Neutrophil (primary cell): ENCODE measurements at regions not wholly inside any gene's neighbourhood (a gene's known extent, or its start where the extent isn't known, plus 50 kb on each side); places are given as distances from the start of the nearest gene placed in this dataset.
"Not testable (repeated sequence)": the region's sequence is repeated elsewhere in the genome, so short reads cannot be mapped to it uniquely, and the experiment has no call there.

Experiments used
- H3K27ac ChIP-seq: fragments of 200-600 bp; sonication (generic); 2 replicates; pipeline ENCODE4 v1.5.1; 2016; ENCODE audit warnings: mild to moderate bottlenecking, moderate library complexity
- H3K27me3 ChIP-seq: fragments of 200-600 bp; sonication (generic); 2 replicates; pipeline ENCODE4 v1.6.0; 2016; ENCODE audit warnings: mild to moderate bottlenecking
- H3K36me3 ChIP-seq: fragments of 200-600 bp; sonication (generic); 2 replicates; pipeline ENCODE4 v1.5.1; 2017
- H3K4me1 ChIP-seq, 2 experiments: fragments of 200-600 bp in 1 of 2; sonication (generic) in 1 of 2; 1 replicate in 1 of 2; 2 replicates in 1 of 2; pipeline versions ENCODE4 v1.5.1 to v1.6.1; 2013 to 2016; ENCODE audit warnings: low read depth in 1 of 2, low read length in 1 of 2, mild to moderate bottlenecking in 1 of 2, moderate library complexity in 1 of 2; ENCODE audit not compliant: control insufficient read depth in 1 of 2, insufficient read depth in 1 of 2
- H3K4me3 ChIP-seq, 2 experiments: fragments of 200-600 bp in 1 of 2; sonication (generic) in 1 of 2; 1 replicate in 1 of 2; 2 replicates in 1 of 2; pipeline ENCODE4 v1.5.1; 2013 to 2016; ENCODE audit warnings: low read depth in 1 of 2, low read length in 1 of 2, mild to moderate bottlenecking in 1 of 2, moderate library complexity in 1 of 2
- H3K9me3 ChIP-seq: fragments of 200-600 bp; sonication (generic); 2 replicates; pipeline ENCODE4 v1.5.1; 2016
- CTCF ChIP-seq: fragments of 200-600 bp; sonication (generic); IDR thresholded peaks from 2 replicates; pipeline ENCODE4 v1.5.1; 2016; ENCODE audit warnings: antibody characterized with exemption

GRCh38 chr9:108035487-108035886, 545.9 kb upstream of the KLF4 start:
- no peak overlapping the region for H3K27ac ChIP-seq

DNA sequence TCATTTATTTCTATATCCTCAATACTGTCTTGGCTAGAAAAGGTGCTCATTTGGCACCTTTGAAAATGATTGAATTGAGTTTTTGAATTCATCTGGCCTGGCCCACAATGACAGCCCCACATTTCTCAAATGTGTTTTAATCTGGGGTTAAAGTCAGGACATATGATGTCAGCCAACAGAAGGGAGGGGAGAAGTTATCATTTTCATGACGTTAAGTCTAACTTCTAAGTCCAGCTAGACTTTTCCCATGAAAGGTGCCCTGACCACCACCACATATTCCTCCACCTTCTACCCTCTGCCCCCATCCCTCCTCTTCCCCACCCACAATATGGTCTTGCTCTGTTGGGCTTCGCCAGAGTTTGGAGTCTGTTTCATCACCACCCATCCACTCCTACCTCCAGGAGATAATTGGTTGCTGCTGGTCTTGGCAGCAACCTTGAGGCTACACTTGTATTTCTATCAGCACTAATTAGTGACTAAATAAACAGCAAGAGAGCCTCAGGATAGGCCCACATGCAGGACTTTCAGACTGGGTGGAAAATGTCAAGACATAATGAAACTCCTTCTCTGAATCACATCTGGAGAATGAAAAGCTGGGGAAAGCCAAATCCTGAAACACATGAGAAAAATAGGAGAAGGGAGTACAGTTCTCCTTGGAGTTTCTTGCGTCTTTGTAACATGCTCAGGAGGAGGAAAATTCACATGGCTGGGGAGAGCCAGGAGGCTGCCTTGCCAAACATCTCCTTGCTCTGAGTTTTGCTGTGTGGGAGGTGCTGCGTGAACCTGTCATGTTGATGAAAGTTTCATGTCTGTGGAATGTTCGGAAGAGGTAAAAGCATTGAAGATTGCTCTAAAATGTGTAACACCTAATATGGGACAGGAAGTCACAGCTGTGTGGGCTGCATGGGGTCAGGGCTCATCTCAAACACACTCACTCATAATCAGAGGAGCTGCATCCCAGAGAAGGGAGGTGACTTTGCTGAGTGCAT, 544.7 kb upstream of the KLF4 start:
- TF ChIP-seq CTCF, result no peak
- H3K9me3 ChIP-seq, result no peaks in the 10 kb centered on the region
- no peaks in the 10 kb centered on the region for H3K4me1 ChIP-seq
- peaks cover 10% of the 10 kb centered on the region for H3K27me3 ChIP-seq
- H3K4me3 ChIP-seq, result no peak overlapping the region
- no peak overlapping the region for H3K27ac ChIP-seq
- H3K36me3 ChIP-seq, result no peaks in the 10 kb centered on the region

More at GRCh38 chr9:108035487-108035886, 545.9 kb upstream of the KLF4 start:
- Histone ChIP-seq H3K4me3 (no peak overlapping the region), H3K36me3 (no peaks in the 10 kb centered on the region), H3K27me3 (peaks cover 10% of the 10 kb centered on the region), H3K4me1 (no peaks in the 10 kb centered on the region), H3K9me3 (no peaks in the 10 kb centered on the region)
- no peak for TF ChIP-seq CTCF

DNA sequence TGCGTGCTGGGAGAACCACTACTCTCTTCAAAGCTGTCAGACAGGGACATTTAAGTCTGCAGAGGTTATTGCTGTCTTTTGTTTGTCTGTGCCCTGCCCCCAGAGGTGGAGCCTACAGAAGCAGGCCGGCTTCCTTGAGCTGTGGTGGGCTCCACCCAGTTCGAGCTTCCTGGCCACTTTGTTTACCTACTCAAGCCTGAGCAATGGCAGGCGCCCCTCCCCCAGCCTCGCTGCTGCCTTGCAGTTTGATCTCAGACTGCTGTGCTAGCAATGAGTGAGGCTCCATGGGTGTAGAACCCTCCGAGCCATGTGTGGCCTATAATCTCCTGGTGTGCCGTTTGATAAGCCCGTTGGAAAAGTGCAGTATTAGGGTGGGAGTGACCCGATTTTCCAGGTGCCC, 542.5 kb upstream of the KLF4 start:
- not testable (repeated sequence) for H3K4me3 ChIP-seq, H3K27ac ChIP-seq, H3K4me1 ChIP-seq, H3K27me3 ChIP-seq, H3K36me3 ChIP-seq, H3K9me3 ChIP-seq

DNA sequence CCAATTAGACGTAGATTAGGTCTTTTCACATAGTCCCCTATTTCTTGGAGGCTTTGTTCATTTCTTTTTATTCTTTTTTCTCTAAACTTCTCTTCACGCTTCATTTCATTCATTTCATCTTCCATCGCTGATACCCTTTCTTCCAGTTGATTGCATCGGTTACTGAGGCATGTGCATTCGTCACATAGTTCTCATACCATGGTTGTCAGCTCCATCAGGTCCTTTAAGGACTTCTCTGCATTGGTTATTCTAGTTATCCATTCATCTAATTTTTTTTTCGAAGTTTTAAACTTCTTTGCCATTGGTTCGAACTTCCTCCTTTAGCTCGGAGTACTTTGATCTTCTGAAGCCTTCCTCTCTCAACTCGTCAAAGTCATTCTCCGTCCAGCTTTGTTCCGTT, 541.7 kb upstream of the KLF4 start:
- H3K27me3 ChIP-seq, H3K9me3 ChIP-seq, H3K36me3 ChIP-seq, H3K27ac ChIP-seq, H3K4me3 ChIP-seq, H3K4me1 ChIP-seq: not testable (repeated sequence)

- H3K4me1 ChIP-seq, H3K9me3 ChIP-seq, H3K4me3 ChIP-seq, H3K27ac ChIP-seq, H3K27me3 ChIP-seq, H3K36me3 ChIP-seq: not testable (repeated sequence)
Measured at GRCh38 chr9:108026718-108027117, 537.1 kb upstream of the KLF4 start.

GRCh38 chr9:108024604-108025003, 535.0 kb upstream of the KLF4 start:
- Histone ChIP-seq H3K4me3 (no peak overlapping the region), H3K9me3 (no peaks in the 10 kb centered on the region), H3K4me1 (peaks cover 6 to 7% of the 10 kb centered on the region in 2 experiments), H3K27me3 (no peaks in the 10 kb centered on the region), H3K27ac (no peak overlapping the region), H3K36me3 (no peaks in the 10 kb centered on the region)
- TF ChIP-seq CTCF, result no peak

GRCh38 chr9:108022246-108022935, 532.8 kb upstream of the KLF4 start:
- H3K27me3 ChIP-seq, result no peaks in the 10 kb centered on the region
- TF ChIP-seq CTCF, result no peak
- H3K4me1 ChIP-seq, result peaks cover 6 to 7% of the 10 kb centered on the region in 2 experiments
- no peak overlapping the region for H3K27ac ChIP-seq
- H3K9me3 ChIP-seq, result no peaks in the 10 kb centered on the region
- H3K4me3 ChIP-seq, result no peak overlapping the region
- H3K36me3 ChIP-seq, result no peaks in the 10 kb centered on the region
